Bone marrow (tissue), 2 donors: ENCODE measurements at regions not wholly inside any gene's neighbourhood (a gene's known extent, or its start where the extent isn't known, plus 50 kb on each side); places are given as distances from the start of the nearest gene placed in this dataset.

Experiments
- DNase-seq, 2 donors: peaks; one replicate each; lab custom pipeline; 2025; lab: John Stamatoyannopoulos, UW

GRCh38 chr6:14488180-14488579 is 370.6 kb downstream of the CD83 start:
- peak in 1 of 2 donors; percentile 32 for DNase-seq

- DNase-seq = no peak
Observed at GRCh38 chr6:14489445-14489844, 371.9 kb downstream of the CD83 start.

DNA sequence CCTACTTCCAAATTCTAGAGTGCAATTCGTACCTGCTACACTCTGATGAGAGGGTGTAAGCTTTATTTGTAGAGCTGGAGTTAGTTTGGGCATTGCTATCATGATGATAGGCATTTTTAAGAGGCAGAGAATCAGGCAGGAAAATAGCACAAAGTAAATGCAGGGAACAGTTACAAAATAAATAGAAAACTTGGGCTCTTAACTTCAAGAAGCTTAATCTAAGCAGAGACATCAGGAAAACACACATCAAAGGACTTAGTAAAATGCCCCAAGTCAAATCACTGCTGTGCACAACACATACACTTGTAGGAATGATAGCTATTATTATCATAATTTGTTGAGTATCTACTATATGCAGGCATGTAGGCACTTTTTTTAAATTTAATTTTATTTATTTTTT is 381.2 kb downstream of the CD83 start:
- DNase-seq = no peak

GRCh38 chr6:14499309-14499708 is 381.7 kb downstream of the CD83 start:
- no peak for DNase-seq

- no peak for DNase-seq
Observed at GRCh38 chr6:14499841-14500240, 382.3 kb downstream of the CD83 start.

GRCh38 chr6:14500809-14501208 is 383.2 kb downstream of the CD83 start:
- DNase-seq = no peak

DNA sequence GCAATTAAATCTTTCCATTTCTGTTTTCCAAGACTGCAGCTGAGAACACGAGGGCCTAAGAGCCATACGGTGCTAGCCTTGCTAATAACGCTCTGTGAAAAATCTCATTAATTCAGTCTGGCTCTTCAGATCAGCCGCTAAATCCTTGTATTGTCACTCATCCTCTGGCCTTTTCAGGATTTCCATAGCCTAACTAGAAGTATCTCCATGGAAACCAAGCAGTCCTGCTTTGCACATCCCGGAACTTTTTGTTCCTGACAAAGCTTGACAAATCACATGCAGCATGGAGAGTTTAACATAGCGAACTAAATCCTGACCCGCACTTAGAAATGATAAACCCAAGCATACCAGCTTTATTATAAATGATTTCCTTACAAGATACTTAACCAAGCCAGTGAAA is 383.7 kb downstream of the CD83 start:
- DNase-seq = no peak

DNA sequence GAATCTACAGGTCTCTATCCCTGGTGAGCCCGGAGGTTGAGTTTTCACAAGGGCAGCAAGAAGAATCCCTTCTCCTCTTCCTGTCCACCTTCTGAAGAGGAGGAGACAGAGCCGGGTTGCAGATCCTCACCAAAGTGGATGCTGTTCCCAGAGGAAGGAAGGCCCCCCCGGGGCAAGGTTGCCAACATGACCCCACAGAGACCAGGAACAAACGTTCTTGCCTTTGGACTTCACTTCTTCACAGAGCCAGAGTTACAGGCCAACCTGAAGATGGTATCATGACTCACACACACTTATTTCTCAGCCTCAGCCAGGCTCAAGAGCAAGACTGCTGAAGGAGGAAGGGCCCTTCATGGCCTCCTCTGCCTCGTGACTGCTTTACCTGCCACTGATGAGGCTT is 384.3 kb downstream of the CD83 start:
- no peak for DNase-seq

DNA sequence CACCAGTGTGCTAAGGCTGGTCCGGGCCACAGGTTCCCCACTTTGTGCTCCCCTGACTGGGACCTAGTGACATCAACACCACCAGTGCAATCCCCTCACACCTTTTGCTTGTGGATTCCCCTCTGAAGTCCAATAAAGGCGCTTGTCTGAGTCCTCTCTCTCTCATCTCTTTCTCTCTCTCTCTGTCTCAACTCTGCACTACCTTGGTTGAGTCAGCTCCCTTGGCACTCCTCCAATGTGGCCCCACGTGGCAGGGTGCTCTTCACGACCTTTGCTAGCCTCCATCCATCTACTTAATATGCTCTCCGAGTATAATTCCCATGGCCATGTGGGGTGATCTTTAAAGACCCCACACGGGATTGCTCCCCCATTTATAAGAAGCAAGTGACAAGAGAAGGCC is 385.0 kb downstream of the CD83 start:
- DNase-seq = no peak

DNA sequence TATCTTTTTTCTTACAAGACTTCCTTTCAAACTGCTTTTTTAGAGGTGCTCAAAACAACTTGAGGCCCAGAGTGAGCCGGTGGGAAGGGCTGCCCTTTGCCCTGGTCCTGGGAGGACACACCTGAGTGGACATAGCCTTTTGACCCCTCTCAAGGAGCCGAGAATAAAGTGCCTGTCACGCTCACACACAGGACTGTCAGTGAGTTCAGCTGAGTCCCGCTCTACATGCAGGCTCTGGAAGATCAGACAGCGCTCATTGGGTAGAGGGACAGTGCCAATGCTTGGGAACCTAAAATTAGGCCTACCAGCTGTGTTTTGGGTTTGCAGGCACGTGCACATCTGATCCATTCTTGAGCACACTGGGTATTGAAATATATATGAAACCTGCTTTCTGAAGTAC is 387.8 kb downstream of the CD83 start:
- no peak for DNase-seq

- no peak for DNase-seq
Observed at GRCh38 chr6:14506656-14507246, 389.2 kb downstream of the CD83 start.

GRCh38 chr6:14509120-14509519 is 391.5 kb downstream of the CD83 start:
- DNase-seq = no peak

DNA sequence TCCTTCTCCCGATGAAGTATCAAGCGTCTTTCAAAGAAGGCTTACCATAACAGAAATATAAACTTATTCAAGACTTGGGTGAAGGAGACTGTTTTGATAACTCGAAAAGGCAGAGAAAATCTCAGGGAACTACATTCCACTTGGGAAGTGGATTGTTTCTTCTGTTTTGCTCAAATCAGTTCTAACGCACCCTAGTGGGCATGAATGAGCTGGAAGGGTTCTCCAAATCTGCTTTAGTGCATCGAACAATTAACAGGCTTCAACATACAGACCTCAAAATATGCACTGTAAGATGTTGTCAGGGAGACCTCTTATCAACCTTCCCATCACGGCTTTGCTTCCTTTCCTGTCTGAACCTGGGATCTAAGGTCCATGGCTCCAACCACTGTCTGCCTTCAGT is 392.5 kb downstream of the CD83 start:
- DNase-seq = no peak

DNA sequence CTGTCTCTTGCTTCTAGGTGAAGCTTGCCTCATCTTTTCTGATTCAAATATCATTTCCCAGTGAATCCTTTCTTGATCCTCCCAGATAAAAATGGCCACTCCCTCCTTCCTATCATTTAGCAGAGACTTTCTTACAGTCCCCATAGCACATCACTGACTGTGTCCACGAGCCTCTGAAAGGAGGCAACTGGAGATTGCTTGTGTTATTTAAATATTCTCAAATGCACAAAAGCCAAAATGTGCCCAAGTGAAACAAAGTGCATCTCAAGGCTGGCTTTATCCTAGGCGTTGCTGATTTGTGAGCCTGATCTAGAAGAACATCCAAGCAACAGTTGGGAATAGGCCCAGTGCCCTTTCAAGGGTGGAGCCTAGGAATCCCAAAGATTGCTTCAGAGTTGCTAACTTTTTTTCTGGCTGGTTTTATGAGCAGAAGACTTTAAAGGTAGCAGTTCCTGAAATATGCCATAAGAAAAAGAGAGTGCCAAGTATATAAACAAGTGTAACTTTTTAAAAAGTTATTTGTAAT is 393.6 kb downstream of the CD83 start:
- DNase-seq = no peak

DNA sequence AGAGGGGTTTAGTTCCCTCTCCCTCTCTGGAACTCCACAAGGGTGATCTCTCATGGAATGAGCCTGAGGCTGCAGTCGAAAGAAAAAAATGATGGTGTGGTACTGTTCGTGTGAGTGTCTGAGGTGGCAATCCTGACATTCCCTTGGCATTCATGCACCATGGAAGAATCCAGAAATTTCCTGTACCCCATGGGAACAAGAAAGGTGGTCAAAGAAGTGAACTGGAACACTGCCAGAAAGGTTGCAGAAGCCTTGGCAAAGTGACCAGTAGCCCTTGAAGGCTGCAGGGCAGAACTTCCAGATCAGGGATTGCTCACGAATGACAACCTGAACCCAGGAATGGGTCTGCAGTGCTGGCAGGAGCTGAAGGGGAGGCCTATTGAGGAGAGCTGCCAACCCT is 394.7 kb downstream of the CD83 start:
- DNase-seq = no peak

GRCh38 chr6:14513496-14514393 is 396.2 kb downstream of the CD83 start:
- no peak for DNase-seq

GRCh38 chr6:14516956-14517355 is 399.4 kb downstream of the CD83 start:
- no peak for DNase-seq

GRCh38 chr6:14517516-14518105 is 400.0 kb downstream of the CD83 start:
- DNase-seq = no peak

DNA sequence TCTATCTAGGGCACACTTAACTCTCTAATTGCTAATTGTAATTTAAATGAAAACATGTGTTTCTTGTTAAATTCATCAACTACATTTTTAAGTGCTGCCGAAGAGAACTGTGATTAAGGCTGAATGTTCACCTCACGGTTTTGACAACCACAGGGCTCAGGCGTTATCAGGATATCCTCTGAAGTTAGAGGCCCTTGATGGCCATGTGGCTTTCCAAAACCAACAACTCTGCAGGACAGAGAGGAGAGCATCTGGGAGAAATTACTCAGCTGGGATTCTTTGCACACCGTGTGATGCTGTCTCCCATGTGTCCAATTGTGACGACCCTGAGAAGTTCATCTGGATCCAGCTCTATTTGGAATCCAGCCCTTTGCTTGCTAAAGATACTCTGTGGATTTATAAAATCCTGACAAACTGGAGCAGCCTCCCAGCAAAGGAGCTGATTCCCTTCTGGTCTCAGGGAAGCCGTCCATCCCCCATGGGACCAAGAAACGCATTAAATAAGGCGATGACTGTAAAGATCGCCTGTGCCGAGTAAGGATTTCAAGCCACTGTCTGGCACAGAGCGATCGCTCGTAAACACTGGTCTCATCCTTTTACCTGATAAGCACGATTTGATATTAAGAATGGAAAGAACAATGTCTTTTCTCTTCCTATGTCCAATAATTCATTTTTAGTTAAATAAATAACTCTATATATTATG is 401.1 kb downstream of the CD83 start:
- DNase-seq = no peak

GRCh38 chr6:14520029-14520428 is 402.5 kb downstream of the CD83 start:
- no peak for DNase-seq

- no peak for DNase-seq
Observed at GRCh38 chr6:14520536-14520935, 403.0 kb downstream of the CD83 start.

DNA sequence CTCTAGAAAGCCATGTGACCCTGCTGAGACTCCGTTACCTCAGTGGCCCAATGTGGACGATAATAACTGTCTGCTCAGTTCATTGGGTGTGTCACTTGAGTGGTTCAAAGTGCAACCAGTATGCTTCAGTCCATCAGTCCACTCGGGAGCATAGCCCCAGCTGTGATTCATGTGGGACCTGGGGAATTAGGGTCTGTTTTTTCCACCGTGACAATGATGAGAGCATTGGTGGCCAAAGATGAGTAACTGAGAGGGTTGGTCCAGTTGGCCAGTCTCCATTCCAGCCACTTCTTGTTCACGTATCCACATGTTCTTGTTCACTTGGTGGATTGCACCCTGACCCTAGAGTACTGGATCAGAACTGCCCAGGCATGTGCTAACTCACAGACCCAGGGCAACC is 403.6 kb downstream of the CD83 start:
- no peak for DNase-seq
